ENCODE measurements at regions not wholly inside any gene's neighbourhood (a gene's known extent, or its start where the extent isn't known, plus 50 kb on each side); places are given as distances from the start of the nearest gene placed in this dataset.

DNA sequence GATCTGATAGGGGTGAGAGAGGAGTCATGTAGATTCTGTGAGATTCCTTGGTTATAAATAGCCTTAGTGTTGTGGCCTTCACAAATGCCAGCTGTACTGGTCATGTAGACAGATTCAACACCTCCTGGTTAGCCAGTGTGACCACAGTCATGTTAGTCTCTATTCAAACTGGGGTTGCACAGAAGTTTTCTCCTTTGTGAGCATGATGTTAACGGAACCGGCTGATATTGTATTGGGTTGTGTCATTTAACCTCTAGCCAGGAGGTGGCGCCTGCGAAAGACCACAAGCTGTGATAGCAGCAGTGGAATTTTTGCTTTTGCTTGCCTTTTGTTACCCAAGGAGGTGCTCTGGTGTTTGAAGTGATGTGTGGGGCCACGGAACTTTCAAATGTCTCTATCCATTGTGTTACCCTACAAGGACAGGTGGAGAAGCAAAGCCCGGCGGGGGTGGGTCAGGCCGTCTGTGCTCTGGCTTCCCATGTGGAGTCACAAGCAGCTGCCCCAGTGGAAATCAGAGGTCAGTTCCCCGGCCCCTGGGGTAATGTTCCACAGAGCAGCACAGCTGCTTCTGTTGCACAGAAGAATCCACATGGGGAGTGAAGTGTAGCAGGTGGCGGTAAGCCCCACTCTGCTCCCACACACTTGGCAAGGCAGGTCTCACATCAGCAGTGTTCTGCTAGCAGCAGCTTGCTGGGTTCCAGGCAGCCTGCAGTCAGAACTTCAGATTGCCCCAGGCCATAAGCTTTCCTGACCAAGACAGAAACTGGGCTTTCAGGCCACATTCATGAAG is 112.6 kb downstream of the ADAMTS1 start:
- Histone ChIP-seq H3K27ac (no peak overlapping the region), H3K36me3 (no peaks in the 10 kb centered on the region), H3K4me1 (peaks cover 0 to 11% (median 0%) of the 10 kb centered on the region in 3 donors), H3K4me3 (no peak overlapping the region), H3K9me3 (no peaks in the 10 kb centered on the region), H3K27me3 (no peaks in the 10 kb centered on the region)
- TF ChIP-seq EP300 (IDR thresholded peaks at IDR 0.05): no peak
- TF ChIP-seq, protein P1, sequence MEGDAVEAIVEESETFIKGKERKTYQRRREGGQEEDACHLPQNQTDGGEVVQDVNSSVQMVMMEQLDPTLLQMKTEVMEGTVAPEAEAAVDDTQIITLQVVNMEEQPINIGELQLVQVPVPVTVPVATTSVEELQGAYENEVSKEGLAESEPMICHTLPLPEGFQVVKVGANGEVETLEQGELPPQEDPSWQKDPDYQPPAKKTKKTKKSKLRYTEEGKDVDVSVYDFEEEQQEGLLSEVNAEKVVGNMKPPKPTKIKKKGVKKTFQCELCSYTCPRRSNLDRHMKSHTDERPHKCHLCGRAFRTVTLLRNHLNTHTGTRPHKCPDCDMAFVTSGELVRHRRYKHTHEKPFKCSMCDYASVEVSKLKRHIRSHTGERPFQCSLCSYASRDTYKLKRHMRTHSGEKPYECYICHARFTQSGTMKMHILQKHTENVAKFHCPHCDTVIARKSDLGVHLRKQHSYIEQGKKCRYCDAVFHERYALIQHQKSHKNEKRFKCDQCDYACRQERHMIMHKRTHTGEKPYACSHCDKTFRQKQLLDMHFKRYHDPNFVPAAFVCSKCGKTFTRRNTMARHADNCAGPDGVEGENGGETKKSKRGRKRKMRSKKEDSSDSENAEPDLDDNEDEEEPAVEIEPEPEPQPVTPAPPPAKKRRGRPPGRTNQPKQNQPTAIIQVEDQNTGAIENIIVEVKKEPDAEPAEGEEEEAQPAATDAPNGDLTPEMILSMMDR (IDR thresholded peaks at IDR 0.05): peak; percentile 18 to 62 (median 50)
- 23 to 32% methylated on average over 3 to 4 of the region's 10 CpGs for WGBS, 2 donors (ENCODE audit: low coverage in 1 of 2)
- peak; percentile 50 for ATAC-seq

DNA sequence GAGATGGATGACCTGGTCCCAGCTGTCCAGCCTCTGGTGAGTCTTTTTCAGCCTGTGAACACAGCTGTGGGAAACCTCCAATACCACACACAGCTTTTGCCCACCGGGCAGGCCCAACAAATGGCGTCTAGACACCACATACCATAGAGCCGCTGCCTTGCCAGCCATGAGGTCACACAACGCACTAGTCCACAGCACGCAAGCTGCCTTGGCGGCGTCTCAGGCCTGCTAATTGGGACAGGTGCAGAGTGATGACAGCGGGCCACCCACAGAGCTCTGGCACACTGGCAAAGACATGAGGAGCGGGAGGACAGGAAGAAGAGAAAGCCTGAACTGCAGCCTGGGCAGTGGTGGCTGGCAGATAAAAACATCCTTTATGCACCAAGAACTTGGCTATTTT is 125.5 kb downstream of the ADAMTS1 start:
- Histone ChIP-seq H3K36me3 (no peaks in the 10 kb centered on the region), H3K27ac (no peak overlapping the region), H3K4me1 (peaks cover 0 to 5% (median 0%) of the 10 kb centered on the region in 3 donors), H3K4me3 (no peak overlapping the region), H3K27me3 (peaks cover 3% of the 10 kb centered on the region), H3K9me3 (no peaks in the 10 kb centered on the region)
- no peak for ATAC-seq
- no CpG with 5 or more reads among the region's 9 CpGs for WGBS, 2 donors (ENCODE audit: low coverage in 1 of 2)
- TF ChIP-seq EP300 (IDR thresholded peaks at IDR 0.05) (no peak), POLR2AphosphoS5 (IDR thresholded peaks at IDR 0.05) (no peak)
- TF ChIP-seq, protein P1 (IDR thresholded peaks at IDR 0.05): no peak

DNA sequence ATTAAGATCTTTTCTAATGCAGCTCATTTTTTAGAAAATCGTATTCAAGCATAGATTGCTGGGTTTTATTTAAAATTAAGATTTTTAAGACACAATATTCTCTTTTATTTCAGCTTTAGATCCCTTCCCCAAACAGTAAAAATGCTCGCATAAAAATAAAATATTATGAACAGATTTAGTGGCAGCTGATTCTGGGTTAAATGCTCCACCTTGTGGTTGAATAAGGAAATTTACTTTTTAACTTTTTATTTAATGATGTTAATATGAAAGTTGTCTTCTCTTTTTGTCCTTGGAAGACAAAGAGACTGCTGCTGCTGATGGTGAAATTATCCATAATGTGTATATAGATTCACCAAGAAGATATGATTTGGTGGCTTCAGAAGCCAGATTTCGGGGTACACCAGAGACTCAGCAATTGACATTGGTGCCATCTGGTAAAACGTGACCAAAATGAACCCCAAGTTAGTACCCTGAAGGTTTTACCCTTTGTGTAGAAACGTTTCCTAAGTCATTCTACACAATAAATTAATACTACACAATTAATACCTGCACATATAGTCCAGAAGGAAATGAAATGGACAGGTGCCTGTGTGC is 128.0 kb downstream of the ADAMTS1 start:
- Histone ChIP-seq H3K9me3 (no peaks in the 10 kb centered on the region), H3K4me3 (no peak overlapping the region), H3K4me1 (peaks cover 0 to 5% (median 0%) of the 10 kb centered on the region in 3 donors), H3K27me3 (peaks cover 3% of the 10 kb centered on the region), H3K36me3 (no peaks in the 10 kb centered on the region), H3K27ac (no peak overlapping the region)
- TF ChIP-seq, protein P1 (IDR thresholded peaks at IDR 0.05): peak; percentile 50 to 66 (median 60)
- TF ChIP-seq EP300 (IDR thresholded peaks at IDR 0.05): no peak
- WGBS, 2 donors (ENCODE audit: low coverage in 1 of 2): 14% methylated on average over 5 of the region's 5 CpGs
- ATAC-seq: no peak

DNA sequence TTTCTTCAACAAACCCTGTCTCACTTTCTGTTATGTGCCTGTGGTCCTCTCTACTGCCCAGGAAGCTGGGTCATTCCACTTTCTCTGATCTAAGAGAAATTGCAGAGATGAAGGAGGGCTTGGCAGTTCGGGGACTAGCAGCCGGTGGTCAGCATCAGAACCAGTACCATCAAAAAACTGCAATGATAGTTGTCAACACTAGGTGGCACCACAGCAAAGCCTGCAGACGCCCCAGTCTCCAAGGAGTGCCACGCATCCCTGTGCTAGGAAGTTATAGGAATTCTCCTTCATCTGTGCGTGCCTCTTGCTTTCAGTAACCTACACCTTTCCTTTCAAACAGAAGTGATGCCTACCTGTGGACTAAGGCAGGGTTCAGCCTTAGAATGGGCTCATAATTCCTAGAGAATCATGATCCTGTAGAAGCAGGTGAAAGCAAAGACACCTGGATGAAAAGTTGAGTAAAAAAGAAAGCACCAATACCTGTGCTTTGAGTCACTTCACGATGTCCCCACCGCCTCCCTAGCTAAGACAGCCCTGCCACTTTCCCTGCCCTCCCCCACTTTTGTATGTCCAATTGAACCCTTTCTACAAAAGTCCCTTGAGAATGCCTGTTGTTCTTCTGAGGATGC is 129.2 kb downstream of the ADAMTS1 start:
- Histone ChIP-seq H3K9me3 (no peaks in the 10 kb centered on the region), H3K27me3 (peaks cover 3% of the 10 kb centered on the region), H3K27ac (no peak overlapping the region), H3K4me1 (peaks cover 0 to 5% (median 0%) of the 10 kb centered on the region in 3 donors), H3K36me3 (no peaks in the 10 kb centered on the region), H3K4me3 (no peak overlapping the region)
- TF ChIP-seq, protein P1 (IDR thresholded peaks at IDR 0.05): peak; percentile 49 to 81 (median 58)
- TF ChIP-seq POLR2A (IDR thresholded peaks at IDR 0.05): no peak
- WGBS, 2 donors (ENCODE audit: low coverage in 1 of 2): 22 to 54% methylated on average over 3 to 4 of the region's 7 CpGs
- ATAC-seq: peak; percentile 66

DNA sequence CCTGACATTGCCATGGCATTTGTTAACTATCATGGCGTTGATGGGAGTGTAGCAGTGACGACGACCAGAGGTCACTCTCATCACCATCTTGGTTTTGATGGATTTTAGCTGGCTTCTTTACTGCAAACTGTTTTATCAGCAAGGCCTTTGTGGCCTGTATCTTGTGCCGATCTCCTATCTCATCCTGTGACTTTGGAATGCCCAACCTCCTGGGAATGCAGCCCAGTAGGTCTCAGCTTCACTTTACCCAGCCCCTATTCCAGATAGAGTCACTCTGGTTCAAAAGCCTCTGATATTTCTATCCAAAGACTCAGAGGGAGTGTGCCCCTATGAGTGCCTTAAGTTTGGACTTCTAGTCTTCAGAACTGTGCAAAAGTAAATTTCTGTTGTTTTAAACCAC is 130.1 kb downstream of the ADAMTS1 start:
- Histone ChIP-seq H3K4me1 (peaks cover 0 to 5% (median 0%) of the 10 kb centered on the region in 3 donors), H3K27me3 (peaks cover 3% of the 10 kb centered on the region), H3K27ac (no peak overlapping the region), H3K36me3 (no peaks in the 10 kb centered on the region), H3K9me3 (no peaks in the 10 kb centered on the region), H3K4me3 (no peak overlapping the region)
- ATAC-seq: no peak
- WGBS, 2 donors (ENCODE audit: low coverage in 1 of 2): 85 to 95% methylated on average over 4 of the region's 4 CpGs
- no peak for TF ChIP-seq POLR2AphosphoS5 (IDR thresholded peaks at IDR 0.05)

Measured in gastroesophageal sphincter (tissue), 4 donors.